ENCODE measurements at regions not wholly inside any gene's neighbourhood (a gene's known extent, or its start where the extent isn't known, plus 50 kb on each side); places are given as distances from the start of the nearest gene placed in this dataset.

- Histone ChIP-seq H3K4me2 (no peak overlapping the region), H3K9me2 (ENCODE audit: insufficient read depth) (no peaks in the 10 kb centered on the region), H3K79me2 (ENCODE audit: low read depth) (no peaks in the 10 kb centered on the region), H3K36me3 (ENCODE audit: low read depth) (no peaks in the 10 kb centered on the region), H3K4me1 (replicated peaks; ENCODE audit: insufficient read depth) (no peaks in the 10 kb centered on the region), H3K9me3 (ENCODE audit: insufficient read depth, low read depth) (no peaks in the 10 kb centered on the region), H3K27me3 (ENCODE audit: insufficient read depth, low read depth) (no peaks in the 10 kb centered on the region), H3K27ac (no peak overlapping the region), H4K20me1 (ENCODE audit: insufficient read depth) (no peaks in the 10 kb centered on the region), H3F3A (ENCODE audit: insufficient read depth, low read depth) (no peaks in the 10 kb centered on the region), H3K4me3 (no peak overlapping the region), H2AFZ (no peak overlapping the region)
- TF ChIP-seq, protein P1, sequence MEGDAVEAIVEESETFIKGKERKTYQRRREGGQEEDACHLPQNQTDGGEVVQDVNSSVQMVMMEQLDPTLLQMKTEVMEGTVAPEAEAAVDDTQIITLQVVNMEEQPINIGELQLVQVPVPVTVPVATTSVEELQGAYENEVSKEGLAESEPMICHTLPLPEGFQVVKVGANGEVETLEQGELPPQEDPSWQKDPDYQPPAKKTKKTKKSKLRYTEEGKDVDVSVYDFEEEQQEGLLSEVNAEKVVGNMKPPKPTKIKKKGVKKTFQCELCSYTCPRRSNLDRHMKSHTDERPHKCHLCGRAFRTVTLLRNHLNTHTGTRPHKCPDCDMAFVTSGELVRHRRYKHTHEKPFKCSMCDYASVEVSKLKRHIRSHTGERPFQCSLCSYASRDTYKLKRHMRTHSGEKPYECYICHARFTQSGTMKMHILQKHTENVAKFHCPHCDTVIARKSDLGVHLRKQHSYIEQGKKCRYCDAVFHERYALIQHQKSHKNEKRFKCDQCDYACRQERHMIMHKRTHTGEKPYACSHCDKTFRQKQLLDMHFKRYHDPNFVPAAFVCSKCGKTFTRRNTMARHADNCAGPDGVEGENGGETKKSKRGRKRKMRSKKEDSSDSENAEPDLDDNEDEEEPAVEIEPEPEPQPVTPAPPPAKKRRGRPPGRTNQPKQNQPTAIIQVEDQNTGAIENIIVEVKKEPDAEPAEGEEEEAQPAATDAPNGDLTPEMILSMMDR (conservative IDR thresholded peaks at IDR 0.05) = no peak
- no peak for TF ChIP-seq EZH2 (IDR thresholded peaks at IDR 0.05; ENCODE audit: low read depth)
- CTCF ChIA-PET = no interaction called here
- no peak for DNase-seq
- POLR2A ChIA-PET (ENCODE audit: unreplicated experiment) = no interaction called here
- no TSS peak for BruUV-seq (replicated peaks)
- intact Hi-C loops (cut with micrococcal nuclease; ENCODE audit: unreplicated experiment) = no loop called here
Observed at GRCh38 chr18:65298422-65298821, 452.4 kb upstream of the CDH7 start.

- Histone ChIP-seq H3K36me3 (ENCODE audit: low read depth) (no peaks in the 10 kb centered on the region), H3K4me1 (replicated peaks; ENCODE audit: insufficient read depth) (no peaks in the 10 kb centered on the region), H3K27ac (no peak overlapping the region), H3K4me3 (no peak overlapping the region), H3F3A (ENCODE audit: insufficient read depth, low read depth) (no peaks in the 10 kb centered on the region), H4K20me1 (ENCODE audit: insufficient read depth) (no peaks in the 10 kb centered on the region), H3K9me2 (ENCODE audit: insufficient read depth) (no peaks in the 10 kb centered on the region), H2AFZ (no peak overlapping the region), H3K4me2 (no peak overlapping the region), H3K79me2 (ENCODE audit: low read depth) (no peaks in the 10 kb centered on the region), H3K27me3 (ENCODE audit: insufficient read depth, low read depth) (no peaks in the 10 kb centered on the region), H3K9me3 (ENCODE audit: insufficient read depth, low read depth) (no peaks in the 10 kb centered on the region)
- TF ChIP-seq, protein P1 (conservative IDR thresholded peaks at IDR 0.05) = no peak
- no peak for TF ChIP-seq EZH2 (IDR thresholded peaks at IDR 0.05; ENCODE audit: low read depth)
- intact Hi-C loops (cut with micrococcal nuclease; ENCODE audit: unreplicated experiment) = no loop called here
- DNase-seq = no peak
- ChIA-PET CTCF (no interaction called here), POLR2A (ENCODE audit: unreplicated experiment) (no interaction called here)
- BruUV-seq (replicated peaks) = no TSS peak
Observed at GRCh38 chr18:65288908-65289307, 461.9 kb upstream of the CDH7 start.

- ChIA-PET POLR2A (ENCODE audit: unreplicated experiment) (no interaction called here), CTCF (no interaction called here)
- intact Hi-C loops (cut with micrococcal nuclease; ENCODE audit: unreplicated experiment) = no loop called here
- Histone ChIP-seq H3K27me3 (ENCODE audit: insufficient read depth, low read depth) (no peaks in the 10 kb centered on the region), H3F3A (ENCODE audit: insufficient read depth, low read depth) (no peaks in the 10 kb centered on the region), H2AFZ (no peak overlapping the region), H4K20me1 (ENCODE audit: insufficient read depth) (no peaks in the 10 kb centered on the region), H3K9me3 (ENCODE audit: insufficient read depth, low read depth) (no peaks in the 10 kb centered on the region), H3K9me2 (ENCODE audit: insufficient read depth) (no peaks in the 10 kb centered on the region), H3K4me2 (no peak overlapping the region), H3K4me1 (replicated peaks; ENCODE audit: insufficient read depth) (no peaks in the 10 kb centered on the region), H3K4me3 (no peak overlapping the region), H3K36me3 (ENCODE audit: low read depth) (no peaks in the 10 kb centered on the region), H3K27ac (no peak overlapping the region), H3K79me2 (ENCODE audit: low read depth) (no peaks in the 10 kb centered on the region)
- no peak for TF ChIP-seq EZH2 (IDR thresholded peaks at IDR 0.05; ENCODE audit: low read depth)
- TF ChIP-seq, protein P1 (conservative IDR thresholded peaks at IDR 0.05) = no peak
- no TSS peak for BruUV-seq (replicated peaks)
- no peak for DNase-seq
Observed at GRCh38 chr18:65287652-65288051, 463.2 kb upstream of the CDH7 start.

All from PC-9 (cell line).